ENCODE measurements at regions not wholly inside any gene's neighbourhood (a gene's known extent, or its start where the extent isn't known, plus 50 kb on each side); places are given as distances from the start of the nearest gene placed in this dataset.
"Not testable (repeated sequence)": the region's sequence is repeated elsewhere in the genome, so short reads cannot be mapped to it uniquely, and the experiment has no call there.

DNA sequence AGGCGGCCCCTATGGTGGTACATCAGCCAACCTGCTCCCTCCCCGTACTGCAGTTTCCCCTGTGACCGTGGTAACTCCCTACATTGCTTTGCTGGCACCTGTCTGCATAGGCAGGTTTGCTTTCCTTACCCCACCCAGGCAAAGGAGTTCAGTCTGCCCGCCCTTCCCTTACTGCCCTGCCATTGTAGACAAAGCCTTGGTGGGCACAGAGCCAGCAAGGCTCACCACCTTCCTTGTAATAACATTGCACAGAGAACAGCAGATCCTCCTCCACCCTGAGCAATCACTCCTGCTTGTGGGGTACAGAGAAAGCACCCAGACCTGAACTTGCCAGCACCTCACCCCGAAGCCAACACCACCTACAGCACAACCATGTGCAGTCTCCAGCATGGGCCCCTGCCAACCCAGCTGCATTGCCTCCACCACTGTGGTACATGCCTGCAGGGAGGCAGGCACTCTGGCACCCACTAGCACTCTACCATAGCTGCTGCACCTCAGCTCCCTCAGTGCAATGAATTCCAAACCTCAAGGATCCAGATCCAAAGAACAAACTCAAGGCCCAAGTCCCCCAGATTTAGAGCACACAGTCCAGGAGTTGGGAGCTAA is 192.7 kb upstream of the KCNMB2 start:
- DNase-seq (ENCODE audit: low read depth in 2 of 2): no peak

DNA sequence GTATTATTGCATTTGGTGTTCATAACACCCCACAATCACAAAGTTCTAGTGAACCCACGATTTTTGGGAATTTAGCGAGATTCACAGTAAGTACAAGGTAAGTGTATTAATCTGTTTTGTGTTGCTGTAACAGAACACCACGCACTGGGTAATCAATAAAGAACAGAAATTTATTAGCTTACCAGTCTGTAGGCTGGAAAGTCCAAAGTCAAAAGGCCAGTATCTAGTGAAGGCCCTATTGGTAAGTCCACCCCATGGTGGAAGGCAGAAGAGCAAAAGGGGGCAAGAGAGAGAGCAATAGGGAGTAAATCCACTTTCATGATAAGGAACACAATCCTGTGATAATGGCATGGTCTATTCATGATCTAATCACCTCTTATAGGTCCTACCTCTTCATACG is 190.3 kb upstream of the KCNMB2 start:
- DNase-seq (ENCODE audit: low read depth in 2 of 2): no peak

DNA sequence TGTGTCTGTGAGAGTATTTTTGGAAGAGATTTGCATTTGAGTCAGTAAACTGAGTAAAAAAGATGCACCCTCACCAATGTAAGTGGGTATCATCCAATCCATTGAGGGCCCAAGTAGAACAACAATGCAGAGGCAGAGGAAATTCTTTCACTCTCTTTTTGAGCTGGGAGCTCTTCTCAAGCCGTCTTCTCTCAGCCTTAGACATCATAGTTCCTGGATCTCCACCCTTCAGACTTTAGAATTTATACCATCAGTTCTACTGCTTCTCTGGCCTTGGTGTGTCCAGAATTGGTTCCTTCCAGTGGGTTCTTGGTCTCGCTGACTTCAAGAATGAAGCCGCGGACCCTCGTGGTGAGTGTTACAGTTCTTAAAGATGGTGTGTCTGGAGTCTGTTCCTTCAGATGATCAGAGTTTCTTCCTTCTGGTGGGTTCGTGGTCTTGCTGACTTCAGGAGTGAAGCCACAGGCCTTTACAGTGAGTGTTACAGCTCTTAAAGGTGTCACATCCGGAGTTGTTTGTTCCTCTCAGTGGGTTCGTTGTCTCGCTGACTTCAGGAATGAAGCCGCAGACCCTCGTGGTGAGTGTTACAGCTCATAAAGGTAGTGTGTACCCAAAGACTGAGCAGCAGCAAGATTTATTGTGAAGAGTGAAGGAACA is 187.5 kb upstream of the KCNMB2 start:
- peak in 1 of 2 donors; percentile 2 for DNase-seq (ENCODE audit: low read depth in 2 of 2)

DNA sequence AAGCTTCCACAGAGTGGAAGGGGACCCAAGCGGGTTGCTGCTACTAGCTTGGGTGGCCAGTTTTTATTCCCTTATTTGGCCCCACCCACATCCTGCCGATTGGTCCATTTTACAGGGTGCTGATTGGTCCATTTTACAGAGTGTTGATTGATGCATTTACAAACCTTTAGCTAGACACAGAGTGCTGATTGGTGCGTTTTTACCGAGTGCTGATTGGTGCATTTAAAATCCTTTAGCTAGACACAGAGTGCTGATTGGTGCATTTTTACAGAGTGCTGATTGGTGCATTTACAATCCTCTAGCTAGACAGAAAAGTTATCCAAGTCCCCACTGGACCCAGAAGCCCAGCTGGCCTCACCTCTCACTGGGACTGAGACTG is 187.0 kb upstream of the KCNMB2 start:
- DNase-seq (ENCODE audit: low read depth in 2 of 2): not testable (repeated sequence)

DNA sequence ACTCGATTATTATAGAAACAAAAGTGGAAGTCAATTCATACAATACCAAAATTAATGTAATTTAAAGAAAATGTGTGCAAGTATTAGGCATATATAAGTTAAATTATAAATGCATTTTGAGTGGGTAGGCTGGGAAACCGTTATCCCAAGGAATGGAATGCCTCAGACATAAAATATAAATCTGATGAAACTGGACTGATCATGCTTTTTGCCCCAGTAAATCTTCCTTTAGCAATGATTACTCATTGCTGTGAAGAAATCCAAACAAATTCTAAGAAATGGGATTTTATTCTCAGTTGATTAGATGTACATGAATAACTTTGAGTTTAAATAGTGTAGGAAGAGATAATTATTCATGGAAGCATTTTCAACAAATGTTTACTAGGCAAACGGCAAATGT is 185.5 kb upstream of the KCNMB2 start:
- DNase-seq (ENCODE audit: low read depth in 2 of 2): no peak

DNA sequence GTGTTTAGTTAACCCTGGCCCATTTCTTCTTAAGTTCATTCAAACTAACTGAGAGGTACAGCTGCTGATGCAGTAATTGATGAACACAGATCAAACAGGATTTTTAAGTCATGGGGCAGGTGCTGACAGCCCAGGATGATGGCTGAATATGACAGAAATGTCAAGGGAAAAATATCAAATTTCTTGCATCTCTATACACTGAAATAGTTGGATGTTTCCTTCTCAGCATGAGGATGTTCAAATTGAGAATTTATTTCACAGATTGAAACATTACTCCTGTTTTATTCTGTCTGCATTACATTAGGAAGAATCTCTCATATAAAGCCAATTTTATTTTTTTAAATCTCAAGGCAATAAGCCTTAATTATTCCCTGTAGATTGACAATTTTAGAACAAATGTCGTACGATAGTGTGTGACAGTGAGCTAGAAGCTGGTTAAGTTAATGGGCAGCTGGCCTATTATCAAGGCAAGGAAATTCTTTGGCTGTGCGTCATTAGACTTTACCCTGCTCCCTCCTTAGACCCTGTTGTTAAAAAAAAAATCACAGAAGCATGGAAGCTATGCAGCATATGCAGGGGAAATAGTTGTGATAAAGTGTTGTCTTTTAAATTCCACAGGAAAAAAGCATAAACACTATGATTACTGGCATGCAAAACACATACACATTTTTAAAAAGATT is 183.8 kb upstream of the KCNMB2 start:
- no peak for DNase-seq (ENCODE audit: low read depth in 2 of 2)

DNA sequence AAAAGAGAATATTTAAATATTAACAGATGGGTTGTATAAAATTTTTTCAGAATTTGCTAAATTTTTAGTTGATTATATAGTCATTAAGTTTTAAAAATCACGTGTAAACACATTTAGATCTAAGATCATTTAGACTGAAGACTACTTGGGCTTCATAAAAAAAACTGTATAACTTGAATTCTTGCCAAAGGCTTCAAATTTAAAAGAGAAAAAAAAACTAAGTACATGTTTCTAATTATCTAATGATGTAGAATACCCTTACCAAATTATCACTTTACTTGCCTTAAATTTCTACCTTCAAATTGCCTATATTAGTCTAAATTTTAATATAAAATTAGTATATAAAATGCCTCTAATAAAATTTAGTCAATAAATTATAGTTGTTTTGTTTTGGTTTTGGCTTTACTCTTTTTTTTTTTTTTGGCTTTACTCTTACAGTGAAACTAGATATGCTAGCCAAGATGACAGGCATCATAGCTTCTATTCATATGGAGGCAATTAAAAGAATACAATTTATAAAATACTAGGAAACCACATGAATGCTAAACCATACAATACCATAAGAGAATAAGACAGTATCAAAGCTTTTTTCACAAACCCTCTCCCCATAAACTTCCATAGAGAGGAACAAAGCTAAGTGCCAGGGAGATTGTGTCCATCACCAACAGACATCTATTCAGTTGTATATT is 183.1 kb upstream of the KCNMB2 start:
- no peak for DNase-seq (ENCODE audit: low read depth in 2 of 2)

DNA sequence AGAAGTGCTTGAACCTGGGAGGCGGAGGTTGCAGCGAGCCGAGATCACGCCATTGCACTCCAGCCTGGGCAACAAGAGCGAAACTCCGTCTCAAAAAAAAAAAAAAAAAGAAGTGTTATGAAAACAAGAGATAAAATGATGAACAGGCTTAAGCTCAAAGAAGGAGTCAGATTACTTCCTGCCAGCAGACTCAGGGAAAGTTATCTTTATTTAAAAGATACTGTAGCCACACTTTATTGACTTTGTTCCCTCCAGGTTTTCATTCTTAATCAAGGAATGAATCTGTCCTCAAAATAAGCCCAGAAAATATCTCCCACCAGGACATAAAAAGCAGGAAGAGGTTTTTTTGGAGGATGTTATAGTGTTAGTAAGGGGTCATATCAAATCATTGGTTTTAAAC is 176.5 kb upstream of the KCNMB2 start:
- no peak for DNase-seq (ENCODE audit: low read depth in 2 of 2)

DNA sequence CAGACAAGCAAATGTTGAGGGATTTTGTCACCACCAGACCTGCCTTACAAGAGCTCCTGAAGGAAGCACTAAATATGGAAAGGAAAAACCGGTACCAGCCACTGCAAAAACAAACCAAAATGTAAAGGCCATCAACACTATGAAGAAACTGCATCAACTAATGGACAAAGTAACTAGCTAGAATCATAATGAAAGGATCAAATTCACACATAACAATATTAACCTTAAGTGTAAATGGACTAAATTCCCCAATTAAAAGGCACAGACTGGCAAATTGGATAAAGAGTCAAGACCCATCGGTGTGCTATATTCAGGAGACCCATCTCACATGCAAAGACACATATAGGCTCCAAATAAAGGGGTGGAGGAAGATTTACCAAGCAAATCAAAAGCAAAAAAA is 173.2 kb upstream of the KCNMB2 start:
- DNase-seq (ENCODE audit: low read depth in 2 of 2): not testable (repeated sequence)

DNA sequence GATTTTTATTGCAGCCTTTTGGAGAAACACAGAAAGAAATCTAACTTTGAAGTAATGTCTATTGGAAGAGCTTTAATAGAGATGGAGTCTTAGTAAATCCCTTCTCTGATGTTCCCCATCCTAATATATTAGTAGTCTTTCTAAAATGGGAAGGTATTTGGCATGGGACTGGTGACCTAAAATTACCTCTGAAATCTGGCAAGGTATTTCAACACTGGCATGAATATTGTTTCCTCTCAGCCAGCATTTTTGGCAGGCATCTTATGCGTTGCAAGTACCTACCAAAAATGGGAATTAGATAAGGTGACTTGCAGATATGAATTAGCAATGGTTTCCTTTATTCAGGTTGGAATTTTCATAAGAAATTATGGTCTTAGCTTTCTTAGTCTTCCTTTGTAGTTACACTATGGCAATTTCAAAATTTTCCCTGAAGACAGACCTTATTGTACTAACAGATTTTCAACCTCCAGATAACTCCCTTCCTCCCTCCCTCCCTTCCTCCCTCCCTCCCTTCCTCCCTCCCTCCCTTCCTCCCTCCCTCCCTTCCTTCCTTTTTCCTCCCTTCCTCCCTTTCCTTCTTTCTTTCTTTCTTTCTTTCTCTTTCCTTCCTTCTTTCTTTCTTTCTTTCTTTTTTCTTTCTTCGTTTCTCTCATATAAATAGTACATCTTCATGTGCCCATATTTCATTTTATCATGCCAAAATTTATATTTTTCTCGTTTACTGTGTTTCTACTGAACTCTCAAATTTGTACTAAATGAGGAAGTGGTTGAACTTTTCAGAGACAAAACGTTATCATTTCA is 168.2 kb upstream of the KCNMB2 start:
- DNase-seq (ENCODE audit: low read depth in 2 of 2): no peak

DNA sequence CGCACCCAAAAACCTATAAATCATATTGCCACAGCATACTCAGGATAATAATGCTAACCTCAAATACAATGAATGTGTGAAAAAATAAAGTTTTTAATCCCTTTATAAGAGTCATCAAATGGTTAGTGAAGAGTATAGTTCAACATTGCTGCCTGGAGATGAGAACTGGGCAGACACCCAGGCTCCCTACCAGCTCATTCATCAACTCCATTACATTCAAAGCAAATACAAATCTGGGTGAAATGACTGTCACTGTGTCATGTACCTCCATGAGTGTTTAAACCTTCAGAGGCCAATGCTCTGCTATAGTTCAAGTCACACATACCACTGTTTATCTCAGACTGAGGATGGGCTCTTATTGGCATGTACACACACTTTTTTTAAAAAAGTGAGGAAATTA is 167.2 kb upstream of the KCNMB2 start:
- no peak for DNase-seq (ENCODE audit: low read depth in 2 of 2)

DNA sequence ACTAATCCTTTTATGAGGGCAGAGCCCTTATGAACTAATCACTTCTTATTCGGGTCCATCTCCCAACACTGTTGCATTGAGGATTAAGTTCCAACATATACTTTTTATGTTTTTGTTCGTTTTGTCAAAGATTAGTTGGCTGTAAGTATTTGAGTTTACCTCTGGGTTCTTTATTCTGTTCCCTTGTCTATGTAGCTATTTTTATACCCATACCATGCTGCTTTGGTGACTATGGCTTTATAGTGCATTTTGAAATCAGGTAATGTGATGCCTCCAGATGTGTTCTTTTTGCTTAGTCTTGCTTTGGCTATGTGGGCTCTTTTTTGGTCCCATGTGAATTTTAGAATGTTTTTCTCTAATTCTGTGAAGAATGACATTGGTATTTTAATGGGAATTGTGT is 166.4 kb upstream of the KCNMB2 start:
- no peak for DNase-seq (ENCODE audit: low read depth in 2 of 2)

DNA sequence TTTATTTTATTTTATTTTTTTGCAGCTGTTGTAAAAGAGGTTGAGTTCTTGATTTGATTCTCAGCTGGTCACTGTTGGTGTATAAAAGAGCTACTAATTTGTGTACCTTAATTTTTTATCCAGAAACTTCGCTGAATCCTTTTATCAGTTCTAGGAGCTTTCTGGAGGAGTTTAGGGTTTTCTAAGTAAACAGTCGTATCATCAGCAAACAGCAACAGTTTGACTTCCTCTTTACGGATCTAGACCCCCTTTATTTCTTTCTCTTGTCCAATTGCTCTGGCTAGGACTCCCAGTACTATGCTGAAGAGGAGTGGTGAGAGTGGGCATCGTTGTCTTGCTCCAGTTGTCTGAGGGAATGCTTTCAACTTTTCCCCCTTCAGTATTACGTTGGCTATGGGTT is 165.8 kb upstream of the KCNMB2 start:
- DNase-seq (ENCODE audit: low read depth in 2 of 2): no peak

DNA sequence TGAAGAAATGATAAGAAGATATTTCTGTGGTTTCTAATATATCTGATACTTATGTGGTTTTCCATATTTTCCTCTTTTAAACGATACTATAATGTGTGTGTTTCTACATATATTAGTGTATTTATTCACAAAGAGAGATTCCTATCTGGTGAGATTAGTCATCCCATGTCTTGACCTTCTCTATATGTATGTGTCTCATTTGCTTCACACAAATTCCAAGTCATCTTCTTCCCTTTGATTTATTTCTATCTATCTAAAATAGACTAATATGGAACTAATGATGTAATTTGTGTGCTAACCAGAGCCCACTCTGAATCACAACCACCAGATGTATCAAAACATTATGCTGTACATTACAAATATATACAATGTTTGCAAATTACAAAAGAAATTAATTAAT is 154.7 kb upstream of the KCNMB2 start:
- no peak for DNase-seq (ENCODE audit: low read depth in 2 of 2)

DNA sequence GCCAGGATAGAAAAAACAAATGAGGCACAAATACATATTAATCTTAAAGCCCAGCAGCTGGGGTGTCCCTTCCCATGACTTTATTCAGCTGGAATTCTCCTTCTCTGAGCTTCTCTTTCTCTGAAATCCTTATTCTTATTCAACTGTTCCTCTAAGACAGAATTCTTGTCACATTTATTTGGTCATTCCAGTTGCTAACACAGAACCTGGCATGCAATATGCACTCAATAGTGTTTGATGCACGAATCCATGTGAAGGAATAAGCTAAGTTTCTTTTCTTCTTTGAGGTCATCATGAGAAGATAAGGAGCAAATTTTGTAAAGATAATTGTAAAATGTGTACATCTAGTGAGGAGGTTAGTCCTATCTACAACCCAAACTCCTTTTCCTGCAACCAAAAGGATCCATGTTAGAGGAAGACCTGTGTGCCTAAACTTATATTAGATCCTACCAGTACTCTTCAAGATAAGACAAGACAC is 154.2 kb upstream of the KCNMB2 start:
- DNase-seq (ENCODE audit: low read depth in 2 of 2): no peak

DNA sequence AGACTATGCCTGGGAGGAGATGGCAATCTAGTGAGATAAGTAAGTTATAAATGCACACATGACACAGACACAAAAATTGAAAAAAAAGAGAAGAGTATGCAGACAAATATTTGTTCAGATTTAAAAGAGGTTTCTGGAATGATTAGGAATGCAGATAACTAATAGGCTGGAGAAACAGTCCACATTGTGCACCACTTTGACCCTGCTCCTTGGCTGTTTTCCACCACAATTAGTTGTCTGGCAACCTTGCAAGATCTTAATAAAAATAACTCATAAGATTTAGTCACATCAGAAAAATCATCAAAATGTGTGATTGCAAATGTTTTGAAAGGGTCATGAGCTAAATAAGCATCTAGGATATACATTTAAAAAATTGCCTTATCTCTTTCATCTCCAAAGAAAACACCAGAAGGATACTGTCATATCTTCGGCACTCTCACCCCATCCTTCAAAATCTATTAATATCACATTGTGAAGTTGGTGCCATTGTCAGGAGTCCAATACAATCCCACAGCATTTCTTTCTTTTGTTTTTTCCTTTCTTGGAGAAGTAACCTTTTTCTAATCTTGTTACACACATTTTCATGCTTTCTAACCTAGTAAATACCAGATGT is 153.7 kb upstream of the KCNMB2 start:
- no peak for DNase-seq (ENCODE audit: low read depth in 2 of 2)

DNA sequence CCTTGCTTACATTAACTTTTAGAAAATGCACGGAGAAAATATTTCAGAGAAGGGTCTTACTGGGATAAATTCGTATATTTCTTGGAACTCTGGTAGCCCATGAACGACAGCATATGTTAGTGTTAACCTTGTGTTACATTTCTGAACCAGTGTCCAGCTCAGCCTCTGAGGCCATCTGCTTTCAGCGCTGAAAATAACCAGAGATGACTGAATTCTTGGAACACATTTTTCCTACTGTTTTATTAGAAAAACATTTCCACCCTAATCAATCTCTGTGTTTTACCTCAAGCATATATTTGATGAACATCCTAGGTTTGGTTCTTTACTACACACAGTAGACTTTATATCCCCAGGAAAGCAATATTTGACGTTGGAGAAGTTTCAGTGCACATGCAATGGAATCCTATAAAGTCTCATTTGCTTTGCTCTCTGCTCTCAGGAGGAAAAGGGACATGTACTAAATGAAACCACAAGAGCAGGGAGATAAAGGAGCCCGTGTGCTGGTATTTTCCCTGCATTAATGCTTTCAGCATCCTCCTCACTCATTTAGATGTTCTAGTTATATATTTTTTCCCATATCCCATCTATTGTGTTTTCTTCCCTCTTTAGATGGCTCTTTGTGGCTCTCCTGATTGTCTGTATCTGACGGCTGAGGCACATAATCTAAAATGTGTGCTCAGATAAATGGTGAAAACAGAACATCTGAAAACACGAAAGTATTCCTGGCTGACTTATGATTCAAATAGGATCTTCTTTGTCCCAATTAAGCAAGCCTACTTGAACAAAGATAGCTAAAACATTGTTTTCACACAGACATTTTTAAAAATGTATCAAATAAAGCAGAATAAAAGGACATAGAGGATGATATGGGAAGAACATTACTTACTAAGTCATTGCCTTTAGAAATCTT is 151.7 kb upstream of the KCNMB2 start:
- DNase-seq (ENCODE audit: low read depth in 2 of 2): no peak

DNA sequence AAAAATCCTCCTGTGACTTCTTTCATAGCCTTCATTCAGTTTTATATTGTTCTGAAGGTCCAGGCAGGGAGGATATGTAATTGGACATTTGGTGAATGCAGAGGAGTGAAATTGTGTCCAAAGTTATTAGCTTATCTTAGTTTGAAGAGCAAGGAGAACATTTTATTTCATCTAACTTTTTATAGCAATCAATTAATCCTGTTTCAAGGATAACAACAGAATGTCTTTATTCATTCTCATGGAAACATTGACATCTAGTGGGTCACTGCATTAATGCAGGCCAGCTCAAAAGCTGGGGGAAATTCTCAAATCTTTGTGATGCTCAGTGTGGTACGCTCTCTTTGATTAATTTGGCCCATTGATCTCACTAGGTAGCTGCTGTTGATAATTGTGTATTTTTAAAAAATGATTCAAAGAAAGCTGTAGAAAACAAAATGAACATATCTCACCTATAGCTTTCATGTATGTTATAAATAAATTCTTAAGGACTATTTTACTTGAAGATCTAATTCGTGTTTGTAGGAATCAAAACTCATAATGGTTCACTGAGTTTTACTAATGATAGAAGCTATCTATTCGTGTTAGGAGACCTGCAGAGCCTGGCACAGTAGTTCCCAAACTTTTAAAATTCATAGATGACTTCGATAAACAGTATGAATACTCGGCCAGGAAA is 150.8 kb upstream of the KCNMB2 start:
- DNase-seq (ENCODE audit: low read depth in 2 of 2): no peak

DNA sequence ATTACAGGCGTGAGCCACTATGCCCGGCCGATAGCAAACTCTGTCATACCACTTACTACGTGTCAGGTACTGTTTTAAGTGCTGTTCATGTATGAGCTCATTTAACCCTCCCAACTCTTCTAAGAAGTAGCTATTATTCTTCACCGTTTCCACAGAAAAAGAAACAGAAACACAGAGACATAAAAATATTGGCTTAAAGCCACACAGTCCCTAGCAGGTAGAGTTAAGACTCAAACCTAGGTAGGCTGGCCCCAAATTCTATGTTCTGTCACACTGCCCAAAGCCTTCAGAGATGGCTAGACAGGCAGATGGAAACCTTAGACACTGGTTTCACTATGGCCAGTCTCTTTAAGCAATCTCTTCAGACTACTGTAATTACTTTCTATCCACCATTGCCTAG is 149.8 kb upstream of the KCNMB2 start:
- DNase-seq (ENCODE audit: low read depth in 2 of 2): no peak

DNA sequence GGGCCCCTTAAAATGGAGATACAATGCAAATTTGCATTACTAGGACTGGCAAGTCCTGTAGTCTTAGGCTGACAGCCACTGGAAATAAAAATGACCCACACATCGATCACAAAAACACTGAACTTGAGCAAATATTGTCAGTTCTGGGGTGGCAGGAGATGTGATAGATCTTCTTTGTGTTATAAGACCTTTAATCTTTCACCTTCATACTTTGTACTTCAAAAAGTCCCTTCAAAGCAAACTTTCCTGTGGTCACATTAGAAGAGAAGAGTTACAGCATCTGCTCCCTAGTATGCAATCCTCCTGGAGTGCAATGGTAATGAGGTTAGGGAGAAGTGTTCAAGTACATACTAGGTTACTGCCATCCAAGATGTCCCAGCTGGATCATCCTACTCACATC is 149.4 kb upstream of the KCNMB2 start:
- no peak for DNase-seq (ENCODE audit: low read depth in 2 of 2)

Data from stimulated activated CD8-positive, alpha-beta memory T cell treated with anti-CD3 and anti-CD28 coated beads, Interleukin-15, amount 100 ng/mL, for 48 hours (primary cell).